ENCODE measurements at regions not wholly inside any gene's neighbourhood (a gene's known extent, or its start where the extent isn't known, plus 50 kb on each side); places are given as distances from the start of the nearest gene placed in this dataset.

- H2BK120ac ChIP-seq (ENCODE audit: insufficient read depth, low read length, poor library complexity): no peak overlapping the region
- no peaks in the 10 kb centered on the region for H3K79me1 ChIP-seq (ENCODE audit: low read length)
- no peak overlapping the region for H3K4me3 ChIP-seq (ENCODE audit: low read depth, low read length)
- no CpG with 5 or more reads among the region's 1 CpG for WGBS (ENCODE audit: extremely low coverage, insufficient coverage, insufficient read length)
- H3K79me2 ChIP-seq (ENCODE audit: control insufficient read depth, insufficient read depth, low read length, poor library complexity): no peaks in the 10 kb centered on the region
- H3K14ac ChIP-seq (ENCODE audit: low read length): no peak overlapping the region
- H3K27ac ChIP-seq (ENCODE audit: low read depth, low read length): no peak overlapping the region
- no peak overlapping the region for H4K12ac ChIP-seq (ENCODE audit: low read depth, low read length)
- no peak overlapping the region for H3K23ac ChIP-seq (ENCODE audit: low read length)
- H3K27me3 ChIP-seq (ENCODE audit: insufficient read depth, low read length): no peaks in the 10 kb centered on the region
- no peak for DNase-seq
- no peak overlapping the region for H2BK5ac ChIP-seq (ENCODE audit: low read depth, low read length, poor library complexity)
- H3K4me1 ChIP-seq (ENCODE audit: control insufficient read depth in 1 of 2, insufficient read depth in 2 of 2, low read length in 2 of 2): no peaks in the 10 kb centered on the region
- no peak overlapping the region for H4K8ac ChIP-seq (ENCODE audit: low read depth, low read length)
- H3K9ac ChIP-seq (ENCODE audit: low read length): no peak overlapping the region
- H4K91ac ChIP-seq (ENCODE audit: low read depth, low read length): no peak overlapping the region
- H3K9me3 ChIP-seq (ENCODE audit: insufficient read depth, low read depth, low read length): no peaks in the 10 kb centered on the region
- H2BK12ac ChIP-seq (ENCODE audit: low read length): no peak overlapping the region
- no peak overlapping the region for H3K4me2 ChIP-seq (ENCODE audit: low read length)
- no peak overlapping the region for H3K18ac ChIP-seq (ENCODE audit: low read length)
- H2AK5ac ChIP-seq (ENCODE audit: low read length): no peak overlapping the region
- no peak overlapping the region for H3K4ac ChIP-seq (ENCODE audit: low read depth, low read length)
- no peak overlapping the region for H2AFZ ChIP-seq (ENCODE audit: insufficient read depth, low read length, poor library complexity)
- H3K36me3 ChIP-seq (ENCODE audit: control insufficient read depth in 1 of 2, insufficient read depth in 2 of 2, low read length in 2 of 2): no peaks in the 10 kb centered on the region
These were observed 188.7 kb upstream of the PLXNC1 start for GRCh38 chr12:93959657-93960056.

DNA sequence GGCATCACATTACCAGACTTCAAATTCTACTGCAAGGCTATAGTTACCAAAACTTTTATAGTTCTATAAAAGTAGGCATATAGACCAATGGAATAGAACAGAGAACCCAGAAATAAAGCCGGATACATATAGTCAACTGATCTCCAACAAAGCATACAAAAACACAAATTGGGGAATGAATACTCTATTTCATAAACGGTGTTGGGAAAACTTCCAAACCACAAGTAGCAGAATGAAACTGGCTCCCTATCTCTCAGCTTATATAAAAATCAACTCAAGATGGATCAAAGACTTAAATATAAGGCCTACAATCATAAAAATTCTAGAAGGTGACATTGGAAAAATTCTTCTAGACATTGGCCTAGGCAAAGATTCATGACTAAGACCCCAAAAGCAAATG, 187.9 kb upstream of the PLXNC1 start:
- H3K27ac ChIP-seq (ENCODE audit: low read depth, low read length): no peak overlapping the region
- no peaks in the 10 kb centered on the region for H3K79me2 ChIP-seq (ENCODE audit: control insufficient read depth, insufficient read depth, low read length, poor library complexity)
- H3K79me1 ChIP-seq (ENCODE audit: low read length): no peaks in the 10 kb centered on the region
- H3K4me1 ChIP-seq (ENCODE audit: control insufficient read depth in 1 of 2, insufficient read depth in 2 of 2, low read length in 2 of 2): no peaks in the 10 kb centered on the region
- H4K12ac ChIP-seq (ENCODE audit: low read depth, low read length): no peak overlapping the region
- H2AK5ac ChIP-seq (ENCODE audit: low read length): no peak overlapping the region
- no peak overlapping the region for H4K8ac ChIP-seq (ENCODE audit: low read depth, low read length)
- H3K4ac ChIP-seq (ENCODE audit: low read depth, low read length): no peak overlapping the region
- no peaks in the 10 kb centered on the region for H3K36me3 ChIP-seq (ENCODE audit: control insufficient read depth in 1 of 2, insufficient read depth in 2 of 2, low read length in 2 of 2)
- no peak overlapping the region for H2BK12ac ChIP-seq (ENCODE audit: low read length)
- no peak overlapping the region for H2BK5ac ChIP-seq (ENCODE audit: low read depth, low read length, poor library complexity)
- no peaks in the 10 kb centered on the region for H3K27me3 ChIP-seq (ENCODE audit: insufficient read depth, low read length)
- no peak overlapping the region for H2AFZ ChIP-seq (ENCODE audit: insufficient read depth, low read length, poor library complexity)
- no peak overlapping the region for H3K4me3 ChIP-seq (ENCODE audit: low read depth, low read length)
- no peak overlapping the region for H3K4me2 ChIP-seq (ENCODE audit: low read length)
- H4K91ac ChIP-seq (ENCODE audit: low read depth, low read length): no peak overlapping the region
- H3K9ac ChIP-seq (ENCODE audit: low read length): no peak overlapping the region
- no peak overlapping the region for H2BK120ac ChIP-seq (ENCODE audit: insufficient read depth, low read length, poor library complexity)
- H3K23ac ChIP-seq (ENCODE audit: low read length): no peak overlapping the region
- no peak overlapping the region for H3K14ac ChIP-seq (ENCODE audit: low read length)
- H3K9me3 ChIP-seq (ENCODE audit: insufficient read depth, low read depth, low read length): no peaks in the 10 kb centered on the region
- no peak for DNase-seq
- WGBS (ENCODE audit: extremely low coverage, insufficient coverage, insufficient read length): no CpG with 5 or more reads among the region's 2 CpGs
- no peak overlapping the region for H3K18ac ChIP-seq (ENCODE audit: low read length)

DNA sequence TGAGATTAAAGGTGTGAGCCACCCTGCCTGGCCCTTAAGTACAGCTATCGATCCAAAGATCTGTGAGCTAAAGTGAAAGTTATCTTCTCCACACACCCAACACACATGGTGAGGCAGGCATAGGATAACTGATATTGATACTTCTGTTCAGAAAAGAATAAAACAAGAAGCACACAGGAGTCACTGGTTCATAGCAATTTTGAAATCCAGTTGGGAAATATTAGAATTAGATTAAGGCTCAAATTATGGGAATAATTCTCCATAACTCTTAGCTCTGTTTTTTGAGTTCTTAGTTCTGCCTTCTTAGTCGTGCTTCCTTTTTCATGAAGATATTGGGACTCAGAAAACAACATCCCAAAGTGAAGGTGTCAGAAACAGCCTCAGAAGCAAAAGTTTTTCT, 186.0 kb upstream of the PLXNC1 start:
- no peak overlapping the region for H2AK5ac ChIP-seq (ENCODE audit: low read length)
- H3K79me2 ChIP-seq (ENCODE audit: control insufficient read depth, insufficient read depth, low read length, poor library complexity): no peaks in the 10 kb centered on the region
- no peak overlapping the region for H3K9ac ChIP-seq (ENCODE audit: low read length)
- H3K23ac ChIP-seq (ENCODE audit: low read length): no peak overlapping the region
- no peak overlapping the region for H3K14ac ChIP-seq (ENCODE audit: low read length)
- no peak overlapping the region for H2AFZ ChIP-seq (ENCODE audit: insufficient read depth, low read length, poor library complexity)
- H3K36me3 ChIP-seq (ENCODE audit: control insufficient read depth in 1 of 2, insufficient read depth in 2 of 2, low read length in 2 of 2): no peaks in the 10 kb centered on the region
- no peak overlapping the region for H2BK5ac ChIP-seq (ENCODE audit: low read depth, low read length, poor library complexity)
- H3K27ac ChIP-seq (ENCODE audit: low read depth, low read length): no peak overlapping the region
- H3K4me3 ChIP-seq (ENCODE audit: low read depth, low read length): no peak overlapping the region
- no peak overlapping the region for H3K4ac ChIP-seq (ENCODE audit: low read depth, low read length)
- H3K18ac ChIP-seq (ENCODE audit: low read length): no peak overlapping the region
- H3K9me3 ChIP-seq (ENCODE audit: insufficient read depth, low read depth, low read length): no peaks in the 10 kb centered on the region
- DNase-seq: no peak
- H4K8ac ChIP-seq (ENCODE audit: low read depth, low read length): no peak overlapping the region
- H2BK12ac ChIP-seq (ENCODE audit: low read length): no peak overlapping the region
- no peak overlapping the region for H2BK120ac ChIP-seq (ENCODE audit: insufficient read depth, low read length, poor library complexity)
- whole genome bisulfite sequencing (ENCODE audit: extremely low coverage, insufficient coverage, insufficient read length): no CpG with 5 or more reads among the region's 2 CpGs
- H3K4me2 ChIP-seq (ENCODE audit: low read length): no peak overlapping the region
- no peak overlapping the region for H4K12ac ChIP-seq (ENCODE audit: low read depth, low read length)
- H3K27me3 ChIP-seq (ENCODE audit: insufficient read depth, low read length): no peaks in the 10 kb centered on the region
- no peaks in the 10 kb centered on the region for H3K4me1 ChIP-seq (ENCODE audit: control insufficient read depth in 1 of 2, insufficient read depth in 2 of 2, low read length in 2 of 2)
- H4K91ac ChIP-seq (ENCODE audit: low read depth, low read length): no peak overlapping the region
- H3K79me1 ChIP-seq (ENCODE audit: low read length): no peaks in the 10 kb centered on the region

DNA sequence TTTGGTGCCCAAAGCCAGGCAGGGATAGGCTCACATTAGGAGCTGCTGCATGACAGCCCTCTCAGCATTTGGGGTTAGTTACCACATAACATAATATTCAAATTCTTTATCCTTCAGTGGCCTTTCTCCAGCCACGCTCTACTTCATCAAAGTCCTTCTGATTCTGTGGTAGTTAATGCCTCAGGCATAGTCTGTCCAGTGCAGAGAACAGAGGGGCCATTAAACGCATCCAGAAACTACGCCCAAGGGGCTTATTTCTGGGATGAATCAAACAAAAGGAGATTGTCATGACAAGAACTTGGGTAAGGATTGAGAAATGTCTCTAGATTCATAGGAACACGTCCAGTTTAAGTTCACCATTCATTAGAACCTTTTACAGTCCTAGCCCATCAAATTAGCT, 183.4 kb upstream of the PLXNC1 start:
- Histone ChIP-seq H3K18ac (ENCODE audit: low read length) (no peak overlapping the region), H3K9me3 (ENCODE audit: insufficient read depth, low read depth, low read length) (no peaks in the 10 kb centered on the region), H2BK12ac (ENCODE audit: low read length) (no peak overlapping the region), H3K79me1 (ENCODE audit: low read length) (no peaks in the 10 kb centered on the region), H2BK120ac (ENCODE audit: insufficient read depth, low read length, poor library complexity) (no peak overlapping the region), H2AFZ (ENCODE audit: insufficient read depth, low read length, poor library complexity) (no peak overlapping the region), H4K8ac (ENCODE audit: low read depth, low read length) (no peak overlapping the region), H3K36me3 (ENCODE audit: control insufficient read depth in 1 of 2, insufficient read depth in 2 of 2, low read length in 2 of 2) (no peaks in the 10 kb centered on the region), H3K9ac (ENCODE audit: low read length) (no peak overlapping the region), H3K4me3 (ENCODE audit: low read depth, low read length) (no peak overlapping the region), H3K4ac (ENCODE audit: low read depth, low read length) (no peak overlapping the region), H3K79me2 (ENCODE audit: control insufficient read depth, insufficient read depth, low read length, poor library complexity) (no peaks in the 10 kb centered on the region), H4K91ac (ENCODE audit: low read depth, low read length) (no peak overlapping the region), H3K27ac (ENCODE audit: low read depth, low read length) (no peak overlapping the region), H4K12ac (ENCODE audit: low read depth, low read length) (no peak overlapping the region), H3K27me3 (ENCODE audit: insufficient read depth, low read length) (no peaks in the 10 kb centered on the region), H3K4me1 (ENCODE audit: control insufficient read depth in 1 of 2, insufficient read depth in 2 of 2, low read length in 2 of 2) (no peaks in the 10 kb centered on the region), H2BK5ac (ENCODE audit: low read depth, low read length, poor library complexity) (no peak overlapping the region), H3K4me2 (ENCODE audit: low read length) (no peak overlapping the region), H3K14ac (ENCODE audit: low read length) (no peak overlapping the region), H2AK5ac (ENCODE audit: low read length) (no peak overlapping the region), H3K23ac (ENCODE audit: low read length) (no peak overlapping the region)
- no peak for DNase-seq
- WGBS (ENCODE audit: extremely low coverage, insufficient coverage, insufficient read length): no CpG with 5 or more reads among the region's 4 CpGs
